ENCODE measurements at regions not wholly inside any gene's neighbourhood (a gene's known extent, or its start where the extent isn't known, plus 50 kb on each side); places are given as distances from the start of the nearest gene placed in this dataset.

- no peak overlapping the region for H2AFZ ChIP-seq (ENCODE audit: insufficient read depth, low read depth, low read length, poor library complexity, severe bottlenecking)
- TF ChIP-seq CTCF (IDR thresholded peaks at IDR 0.05) = no peak
- no peaks in the 10 kb centered on the region for H3K4me1 ChIP-seq (ENCODE audit: control insufficient read depth in 1 of 2, insufficient read depth in 2 of 2, low read length in 2 of 2)
- H3K36me3 ChIP-seq (replicated peaks in 1 of 2; ENCODE audit: control insufficient read depth in 1 of 2, insufficient read depth in 2 of 2, low read length in 2 of 2) = no peaks in the 10 kb centered on the region
- H3K27ac ChIP-seq (ENCODE audit: low read depth in 1 of 2, low read length in 2 of 2) = no peak overlapping the region
- no peak overlapping the region for H3K9ac ChIP-seq (ENCODE audit: insufficient read depth, low read length, poor library complexity, severe bottlenecking)
- H3K9me3 ChIP-seq (replicated peaks in 1 of 2; ENCODE audit: control insufficient read depth in 1 of 2, insufficient read depth in 1 of 2, low read length in 2 of 2) = no peaks in the 10 kb centered on the region
- intact Hi-C loops (cut with micrococcal nuclease) = no loop called here
- no peak for DNase-seq
- no peaks in the 10 kb centered on the region for H3K79me2 ChIP-seq (ENCODE audit: insufficient read depth, low read length)
- H3K27ac Mint-ChIP-seq = no peak overlapping the region
- H3K27me3 Mint-ChIP-seq (ENCODE audit: low read depth in 3 of 3) = no peaks in the 10 kb centered on the region
- no peaks in the 10 kb centered on the region for H3K4me1 Mint-ChIP-seq
- no peak overlapping the region for H3K4me2 ChIP-seq (replicated peaks; ENCODE audit: extremely low read depth, low read length, poor library complexity, severe bottlenecking)
- peaks cover 0 to 3% (median 0%) of the 10 kb centered on the region in 7 donors for H3K9me3 Mint-ChIP-seq
- H3K27me3 ChIP-seq (ENCODE audit: control insufficient read depth in 2 of 2, insufficient read depth in 2 of 2, low read length in 2 of 2) = no peaks in the 10 kb centered on the region
- no peak overlapping the region for H3K4me3 ChIP-seq (replicated peaks in 1 of 3; ENCODE audit: low read depth in 2 of 3, low read length in 3 of 3)
- H4K20me1 ChIP-seq (ENCODE audit: insufficient read depth, low read length) = no peaks in the 10 kb centered on the region
- H3K36me3 Mint-ChIP-seq = no peaks in the 10 kb centered on the region
- H3K4me3 Mint-ChIP-seq = no peak overlapping the region
Observed at GRCh38 chr2:41031282-41031681, 579.4 kb upstream of the SLC8A1 start.

DNA sequence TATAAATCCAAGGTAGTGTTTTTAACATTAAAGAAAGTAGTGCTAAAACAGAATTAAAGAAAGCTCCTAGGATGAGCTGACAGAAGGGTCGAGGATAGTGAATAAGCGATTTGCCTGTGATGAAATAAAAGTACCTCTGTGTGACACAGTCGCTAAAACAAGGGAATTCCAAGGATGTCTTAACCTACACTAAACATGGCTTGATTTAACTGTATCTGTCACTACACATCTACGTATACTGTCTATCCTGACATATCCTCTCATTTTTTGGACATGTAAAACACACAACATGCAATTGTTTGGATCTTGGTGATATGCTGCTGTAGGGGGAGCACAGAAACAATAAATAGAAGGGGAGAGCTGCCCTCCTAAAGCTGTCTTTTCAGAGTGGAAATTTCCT, 580.8 kb upstream of the SLC8A1 start:
- Histone ChIP-seq H3K9me3 (replicated peaks in 1 of 2; ENCODE audit: control insufficient read depth in 1 of 2, insufficient read depth in 1 of 2, low read length in 2 of 2) (no peaks in the 10 kb centered on the region), H3K27ac (ENCODE audit: low read depth in 1 of 2, low read length in 2 of 2) (no peak overlapping the region), H3K27me3 (ENCODE audit: control insufficient read depth in 2 of 2, insufficient read depth in 2 of 2, low read length in 2 of 2) (no peaks in the 10 kb centered on the region), H3K4me3 (replicated peaks in 1 of 3; ENCODE audit: low read depth in 2 of 3, low read length in 3 of 3) (no peak overlapping the region), H3K36me3 (replicated peaks in 1 of 2; ENCODE audit: control insufficient read depth in 1 of 2, insufficient read depth in 2 of 2, low read length in 2 of 2) (no peaks in the 10 kb centered on the region), H3K4me2 (replicated peaks; ENCODE audit: extremely low read depth, low read length, poor library complexity, severe bottlenecking) (no peak overlapping the region), H3K9ac (ENCODE audit: insufficient read depth, low read length, poor library complexity, severe bottlenecking) (no peak overlapping the region), H2AFZ (ENCODE audit: insufficient read depth, low read depth, low read length, poor library complexity, severe bottlenecking) (no peak overlapping the region), H3K4me1 (ENCODE audit: control insufficient read depth in 1 of 2, insufficient read depth in 2 of 2, low read length in 2 of 2) (no peaks in the 10 kb centered on the region), H4K20me1 (ENCODE audit: insufficient read depth, low read length) (no peaks in the 10 kb centered on the region), H3K79me2 (ENCODE audit: insufficient read depth, low read length) (no peaks in the 10 kb centered on the region)
- no peaks in the 10 kb centered on the region for H3K27me3 Mint-ChIP-seq (ENCODE audit: low read depth in 3 of 3)
- H3K27ac Mint-ChIP-seq = no peak overlapping the region
- no peak for TF ChIP-seq CTCF (IDR thresholded peaks at IDR 0.05)
- no peaks in the 10 kb centered on the region for H3K4me1 Mint-ChIP-seq
- DNase-seq = no peak
- intact Hi-C loops (cut with micrococcal nuclease) = no loop called here
- H3K4me3 Mint-ChIP-seq = no peak overlapping the region
- no CpG with 5 or more reads among the region's 4 CpGs for WGBS (ENCODE audit: insufficient coverage)
- H3K36me3 Mint-ChIP-seq = no peaks in the 10 kb centered on the region
- peaks cover 0 to 3% (median 0%) of the 10 kb centered on the region in 7 donors for H3K9me3 Mint-ChIP-seq
